MM.1S (cell line): ENCODE measurements at regions not wholly inside any gene's neighbourhood (a gene's known extent, or its start where the extent isn't known, plus 50 kb on each side); places are given as distances from the start of the nearest gene placed in this dataset.

Source experiments
- DNase-seq: peaks from one replicate; pipeline ENCODE4 v3.0.0-alpha.2; 2015
- H2AFZ ChIP-seq: fragments of 300-600 bp; sonication (generic); 2 replicates; pipeline ENCODE4 v1.6.0; 2016; ENCODE audit warnings: antibody characterized with exemption, low read length
- H3F3A ChIP-seq: fragments of 300-600 bp; sonication (generic); 2 replicates; pipeline ENCODE4 v1.6.1; 2016; ENCODE audit warnings: mild to moderate bottlenecking, antibody characterized with exemption, low read length, moderate library complexity, mixed read lengths; ENCODE audit not compliant: insufficient read depth
- H3K27ac ChIP-seq: fragments of 300-600 bp; sonication (generic); 2 replicates; pipeline ENCODE4 v1.5.1; 2016; ENCODE audit warnings: mild to moderate bottlenecking, low read length
- H3K27me3 ChIP-seq: fragments of 300-600 bp; sonication (generic); replicated peaks from 2 replicates; pipeline ENCODE4 v1.6.0; 2016; ENCODE audit warnings: low read length; ENCODE audit not compliant: insufficient read depth
- H3K36me3 ChIP-seq: fragments of 300-600 bp; sonication (generic); replicated peaks from 2 replicates; pipeline ENCODE4 v1.6.1; 2016; ENCODE audit warnings: mild to moderate bottlenecking, low read length, mixed read lengths; ENCODE audit not compliant: insufficient read depth
- H3K4me1 ChIP-seq: fragments of 300-600 bp; sonication (generic); 2 replicates; pipeline ENCODE4 v1.6.1; 2016; ENCODE audit warnings: low read length, mixed read lengths
- H3K4me2 ChIP-seq: fragments of 300-600 bp; sonication (generic); 2 replicates; pipeline ENCODE4 v1.6.0; 2016; ENCODE audit warnings: low read depth, low read length
- H3K4me3 ChIP-seq: fragments of 300-600 bp; sonication (generic); 2 replicates; pipeline ENCODE4 v1.5.1; 2016; ENCODE audit warnings: low read length, mixed read lengths
- H3K79me2 ChIP-seq: fragments of 300-600 bp; sonication (generic); 2 replicates; pipeline ENCODE4 v1.6.1; 2016; ENCODE audit warnings: mixed run types, low read length, mixed read lengths
- H3K9ac ChIP-seq: fragments of 300-600 bp; sonication (generic); 2 replicates; pipeline ENCODE4 v1.6.1; 2016; ENCODE audit warnings: low read length, mixed read lengths
- H3K9me2 ChIP-seq: fragments of 300-600 bp; sonication (generic); replicated peaks from 2 replicates; pipeline ENCODE4 v1.6.1; 2016; ENCODE audit warnings: mild to moderate bottlenecking, low read length, mixed read lengths; ENCODE audit not compliant: insufficient read depth
- H3K9me3 ChIP-seq: fragments of 300-600 bp; sonication (generic); replicated peaks from 2 replicates; pipeline ENCODE4 v1.6.1; 2016; ENCODE audit warnings: mild to moderate bottlenecking, low read length, mixed read lengths; ENCODE audit not compliant: insufficient read depth
- H4K20me1 ChIP-seq: fragments of 300-600 bp; sonication (generic); 2 replicates; pipeline ENCODE4 v1.6.1; 2016; ENCODE audit warnings: mild to moderate bottlenecking, low read length, moderate library complexity, mixed read lengths; ENCODE audit not compliant: insufficient read depth
- EZH2 ChIP-seq: fragments of 300-600 bp; sonication (generic); optimal IDR thresholded peaks from 2 replicates; pipeline ENCODE3; 2017; ENCODE audit warnings: low read depth, mild to moderate bottlenecking, antibody characterized with exemption, low read length, mixed read lengths
- EZH2phosphoT487 ChIP-seq: fragments of 300-600 bp; sonication (generic); IDR thresholded peaks from 2 replicates; pipeline ENCODE4 v1.6.1; 2018; ENCODE audit warnings: antibody characterized with exemption, low read length
- TF ChIP-seq, protein P1 (sequence below): fragments of 300-600 bp; sonication (generic); IDR thresholded peaks from 2 replicates; pipeline ENCODE4 v1.5.1; 2016; ENCODE audit warnings: antibody characterized with exemption, low read length, mixed read lengths

DNA sequence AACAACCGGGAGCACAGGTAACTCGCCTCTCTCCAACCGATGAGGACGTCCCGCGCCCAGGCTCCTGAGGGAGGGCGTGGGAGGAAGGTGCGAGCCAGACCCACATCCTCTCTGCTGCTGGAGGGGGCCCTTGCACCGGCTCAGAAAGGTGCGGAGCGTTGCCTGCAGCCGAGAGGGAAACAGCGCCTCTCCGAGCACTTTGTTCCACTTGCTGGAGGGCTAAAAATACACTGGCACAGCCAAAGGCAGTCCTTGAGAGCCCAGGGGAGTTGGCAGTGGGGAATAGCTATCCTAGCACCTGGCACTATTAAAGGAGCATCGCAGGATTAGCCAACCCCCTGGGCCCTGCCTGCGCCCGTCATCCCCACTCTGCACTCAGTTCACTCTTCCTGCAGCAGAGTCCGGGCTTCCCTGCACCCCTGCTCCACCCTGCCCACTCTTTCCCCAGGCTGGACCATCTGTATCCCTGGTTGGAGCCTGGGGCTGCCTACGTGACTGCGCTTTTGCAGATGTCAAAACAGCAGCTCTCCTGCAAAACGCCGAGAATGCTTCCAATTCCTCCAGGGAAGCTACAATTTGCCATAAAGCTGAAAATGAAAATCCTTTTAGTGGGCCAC lies 108.9 kb downstream of the SNX5 start:
- Histone ChIP-seq H3K4me2 (no peak overlapping the region), H3K27ac (no peak overlapping the region), H3K79me2 (no peaks in the 10 kb centered on the region)

DNA sequence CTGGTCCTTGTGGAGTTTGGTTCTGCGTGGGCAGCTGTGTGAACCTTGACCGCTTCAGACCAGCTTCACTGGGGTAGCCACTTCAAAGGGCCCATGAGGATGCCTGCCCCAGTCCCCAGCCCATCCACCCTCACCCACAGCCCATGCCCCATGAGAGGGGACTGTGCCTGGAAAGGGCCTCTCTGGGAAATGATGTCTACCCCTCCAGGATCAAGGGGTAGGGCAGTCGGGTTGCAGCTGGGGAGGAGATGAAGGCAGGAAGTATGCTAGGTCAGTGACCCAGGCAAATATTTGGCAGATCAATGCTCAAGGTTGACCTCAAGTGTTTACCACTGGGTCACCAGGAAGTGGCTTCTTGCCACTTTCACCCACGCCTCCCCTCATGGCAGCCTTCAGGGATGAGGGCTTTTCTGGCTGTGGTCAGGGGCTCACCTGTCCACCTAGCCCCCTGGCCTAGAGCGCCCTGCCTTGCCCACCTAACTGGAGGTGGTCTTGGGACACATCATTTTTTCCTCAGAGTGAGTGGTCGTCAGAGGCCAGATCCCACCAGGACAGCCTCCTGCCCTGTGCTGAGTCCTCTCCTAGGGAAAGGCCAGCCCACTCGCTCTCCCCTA lies 109.5 kb downstream of the SNX5 start:
- TF ChIP-seq EZH2 (no peak), EZH2phosphoT487 (no peak)
- TF ChIP-seq, protein P1, sequence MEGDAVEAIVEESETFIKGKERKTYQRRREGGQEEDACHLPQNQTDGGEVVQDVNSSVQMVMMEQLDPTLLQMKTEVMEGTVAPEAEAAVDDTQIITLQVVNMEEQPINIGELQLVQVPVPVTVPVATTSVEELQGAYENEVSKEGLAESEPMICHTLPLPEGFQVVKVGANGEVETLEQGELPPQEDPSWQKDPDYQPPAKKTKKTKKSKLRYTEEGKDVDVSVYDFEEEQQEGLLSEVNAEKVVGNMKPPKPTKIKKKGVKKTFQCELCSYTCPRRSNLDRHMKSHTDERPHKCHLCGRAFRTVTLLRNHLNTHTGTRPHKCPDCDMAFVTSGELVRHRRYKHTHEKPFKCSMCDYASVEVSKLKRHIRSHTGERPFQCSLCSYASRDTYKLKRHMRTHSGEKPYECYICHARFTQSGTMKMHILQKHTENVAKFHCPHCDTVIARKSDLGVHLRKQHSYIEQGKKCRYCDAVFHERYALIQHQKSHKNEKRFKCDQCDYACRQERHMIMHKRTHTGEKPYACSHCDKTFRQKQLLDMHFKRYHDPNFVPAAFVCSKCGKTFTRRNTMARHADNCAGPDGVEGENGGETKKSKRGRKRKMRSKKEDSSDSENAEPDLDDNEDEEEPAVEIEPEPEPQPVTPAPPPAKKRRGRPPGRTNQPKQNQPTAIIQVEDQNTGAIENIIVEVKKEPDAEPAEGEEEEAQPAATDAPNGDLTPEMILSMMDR: no peak
- DNase-seq: peak; percentile 29
- Histone ChIP-seq H3K4me2 (no peak overlapping the region), H3K27ac (no peak overlapping the region), H4K20me1 (no peaks in the 10 kb centered on the region), H3F3A (peaks cover 37% of the 10 kb centered on the region), H2AFZ (no peak overlapping the region), H3K4me3 (no peak overlapping the region), H3K79me2 (no peaks in the 10 kb centered on the region), H3K9ac (no peak overlapping the region), H3K36me3 (no peaks in the 10 kb centered on the region), H3K4me1 (peaks cover 48% of the 10 kb centered on the region), H3K27me3 (no peaks in the 10 kb centered on the region), H3K9me3 (no peaks in the 10 kb centered on the region), H3K9me2 (no peaks in the 10 kb centered on the region)

More for the DNA sequence above, 108.9 kb downstream of the SNX5 start:
- Histone ChIP-seq H3K9ac (no peak overlapping the region), H3K9me3 (no peaks in the 10 kb centered on the region), H3K9me2 (no peaks in the 10 kb centered on the region), H4K20me1 (no peaks in the 10 kb centered on the region), H3F3A (peaks cover 32% of the 10 kb centered on the region), H2AFZ (no peak overlapping the region), H3K36me3 (no peaks in the 10 kb centered on the region), H3K4me1 (peaks cover 42% of the 10 kb centered on the region), H3K4me3 (no peak overlapping the region), H3K27me3 (no peaks in the 10 kb centered on the region)
- no peak for DNase-seq
- TF ChIP-seq EZH2phosphoT487 (no peak), EZH2 (no peak)
- TF ChIP-seq, protein P1: no peak

DNA sequence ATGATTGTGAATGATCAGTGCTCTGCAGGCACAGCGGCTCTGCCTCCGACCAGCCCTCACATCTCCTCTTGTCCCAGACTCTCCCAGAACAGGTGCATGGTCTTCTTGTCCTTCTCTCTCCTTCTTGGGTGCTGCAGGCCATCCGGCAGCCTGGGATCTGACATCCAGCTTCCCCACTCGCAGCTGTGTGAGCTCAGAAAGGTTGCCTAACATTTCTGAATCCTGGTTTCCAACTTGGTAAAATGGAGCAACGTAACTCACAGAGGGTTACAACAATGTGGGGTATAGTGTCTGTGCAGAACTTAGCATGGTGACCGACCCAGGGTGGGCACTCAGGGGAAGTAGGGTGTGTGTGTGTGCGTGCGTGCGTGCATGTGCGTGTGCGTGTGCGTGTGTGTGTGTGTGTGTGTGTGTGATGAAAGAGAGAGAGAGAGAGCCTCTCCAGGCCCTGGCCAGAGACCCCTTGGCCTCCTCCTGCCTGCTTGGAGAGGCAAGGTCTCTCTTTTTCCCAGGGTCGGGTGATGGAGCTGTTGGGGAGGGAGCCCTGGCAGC lies 110.1 kb downstream of the SNX5 start:
- Histone ChIP-seq H2AFZ (no peak overlapping the region), H3K4me2 (no peak overlapping the region), H3K79me2 (no peaks in the 10 kb centered on the region), H3F3A (peaks cover 37% of the 10 kb centered on the region), H3K9ac (no peak overlapping the region), H4K20me1 (no peaks in the 10 kb centered on the region), H3K9me3 (no peaks in the 10 kb centered on the region), H3K9me2 (no peaks in the 10 kb centered on the region), H3K4me1 (peaks cover 53% of the 10 kb centered on the region), H3K27me3 (no peaks in the 10 kb centered on the region), H3K36me3 (no peaks in the 10 kb centered on the region), H3K27ac (0 out of 2 replicates have a peak overlapping the region, but pooled peaks have one; percentile 99), H3K4me3 (no peak overlapping the region)
- TF ChIP-seq, protein P1: no peak
- TF ChIP-seq EZH2 (no peak), EZH2phosphoT487 (no peak)
- DNase-seq: no peak
